ENCODE measurements at regions not wholly inside any gene's neighbourhood (a gene's known extent, or its start where the extent isn't known, plus 50 kb on each side); places are given as distances from the start of the nearest gene placed in this dataset.

DNA sequence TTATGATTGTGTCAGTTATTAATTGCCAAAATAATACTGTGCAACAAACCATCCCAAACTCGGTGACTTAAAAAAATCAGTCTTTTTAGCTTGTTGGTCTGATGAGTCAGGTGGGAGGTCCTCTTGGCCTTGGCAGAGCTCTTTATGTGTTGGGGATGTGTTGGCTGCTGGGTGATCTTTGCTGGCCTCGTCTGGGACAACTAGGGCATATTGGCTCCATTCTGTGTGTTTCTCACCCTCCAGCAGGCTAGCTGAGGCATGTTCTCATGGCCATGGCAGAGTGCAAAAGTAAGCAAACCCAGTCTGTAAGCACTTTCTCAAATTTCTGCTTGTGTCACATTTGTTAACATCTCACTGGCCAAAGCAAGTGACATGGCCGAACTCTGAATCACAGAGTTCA, 251.6 kb downstream of the RPLP1 start:
- TF ChIP-seq CTCF (optimal IDR thresholded peaks at IDR 0.05 in 1 of 3, IDR thresholded peaks at IDR 0.05 in 1 of 3, conservative IDR thresholded peaks at IDR 0.05 in 1 of 3; ENCODE audit: extremely low read depth in 1 of 3, insufficient read depth in 2 of 3, low read length in 3 of 3) (no peak), EZH2 (IDR thresholded peaks at IDR 0.05; ENCODE audit: low read length) (no peak)

Measured in keratinocyte (primary cell).